GM10266 (cell line): ENCODE measurements at regions not wholly inside any gene's neighbourhood (a gene's known extent, or its start where the extent isn't known, plus 50 kb on each side); places are given as distances from the start of the nearest gene placed in this dataset.

ENCODE experiments used
- DNase-seq: peaks from one replicate; pipeline ENCODE4 v3.0.0; 2012; ENCODE audit errors: extremely low spot score
- CTCF ChIP-seq: IDR thresholded peaks from 2 replicates; pipeline ENCODE4 v1.5.1; 2012; ENCODE audit warnings: mild to moderate bottlenecking, low read depth; ENCODE audit not compliant: control insufficient read depth, insufficient read depth; ENCODE audit errors: missing control alignments

- TF ChIP-seq CTCF: no peak
- no peak for DNase-seq
Observed at GRCh38 chr4:81638698-81639097, 167.0 kb upstream of the RASGEF1B start.

- TF ChIP-seq CTCF: no peak
- DNase-seq: no peak
Observed at GRCh38 chr4:81635739-81636138, 164.0 kb upstream of the RASGEF1B start.

DNA sequence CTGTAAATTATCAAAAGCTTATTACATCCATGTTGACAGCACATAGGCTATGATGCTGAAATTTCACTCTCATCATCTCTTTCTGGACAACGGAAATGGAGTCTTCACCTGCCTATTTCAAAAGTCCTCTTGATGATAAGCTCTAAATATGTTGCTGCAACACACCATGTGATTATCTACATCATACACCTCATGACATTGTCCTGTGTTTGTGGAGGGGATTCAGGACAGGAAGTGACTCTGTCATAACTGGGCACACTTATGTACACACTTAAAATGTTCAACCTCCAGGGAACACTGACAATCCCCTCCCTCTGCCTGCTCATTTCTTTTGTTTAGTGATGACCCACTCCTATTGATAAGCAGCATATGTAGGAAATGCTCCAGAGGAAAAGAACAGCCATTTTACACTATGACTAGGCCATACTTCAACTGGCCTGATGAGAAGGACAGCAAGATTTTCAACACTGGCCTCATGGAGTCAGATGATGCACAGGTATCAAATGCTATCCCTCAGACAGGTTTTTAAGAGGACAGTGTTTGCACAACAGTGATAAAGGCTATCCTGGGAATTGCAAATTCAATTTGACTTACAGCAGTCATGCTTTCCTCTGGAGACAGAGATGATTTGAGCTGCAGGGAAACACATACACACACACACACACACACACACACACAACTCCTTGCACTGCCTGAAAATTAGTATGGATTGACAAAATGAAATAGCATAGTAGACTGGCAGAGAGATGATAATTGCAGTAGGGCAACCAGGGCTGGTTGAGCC lies 163.3 kb upstream of the RASGEF1B start:
- no peak for DNase-seq
- TF ChIP-seq CTCF: no peak

- no peak for DNase-seq
- no peak for TF ChIP-seq CTCF
Observed at GRCh38 chr4:81634165-81634564, 162.5 kb upstream of the RASGEF1B start.

- no peak for TF ChIP-seq CTCF
- no peak for DNase-seq
Observed at GRCh38 chr4:81632581-81633299, 161.0 kb upstream of the RASGEF1B start.

GRCh38 chr4:81631958-81632441 lies 160.3 kb upstream of the RASGEF1B start:
- no peak for DNase-seq

More at GRCh38 chr4:81631958-81632441, 160.3 kb upstream of the RASGEF1B start:
- TF ChIP-seq CTCF: no peak
